H1 (cell line): ENCODE measurements at regions not wholly inside any gene's neighbourhood (a gene's known extent, or its start where the extent isn't known, plus 50 kb on each side); places are given as distances from the start of the nearest gene placed in this dataset.

ENCODE experiments used
- CTCF ChIA-PET: fragments of 300-600 bp; sonication (Branson Sonifier 250); formaldehyde crosslinking; loops from one replicate; lab custom pipeline; 2021; ENCODE audit not compliant: partially characterized antibody; lab: Charles Lee
- POLR2A ChIA-PET: fragments of 300-600 bp; sonication (Branson Sonifier 250); formaldehyde crosslinking; loops from one replicate; lab custom pipeline; 2021; ENCODE audit warnings: inconsistent platforms; ENCODE audit not compliant: partially characterized antibody; lab: Charles Lee
- DNase-seq, 2 experiments: peaks; one replicate each; pipeline versions ENCODE4 v3.0.0 to v3.0.0-alpha.2; 2010 to 2022; ENCODE audit warnings: low spot score in 2 of 2, low read depth in 1 of 2, mixed read lengths in 1 of 2
- FAIRE-seq: peaks from 2 replicates; lab custom pipeline; 2011; peaks lifted over from hg19 to GRCh38; lab: Jason Lieb, UNC
- H2AFZ ChIP-seq: 2 replicates; pipeline ENCODE4 v1.8.1; 2012; ENCODE audit warnings: low read length, inconsistent platforms
- H2AK5ac ChIP-seq: 2 replicates; pipeline ENCODE4 v1.6.1; 2013; ENCODE audit warnings: low read depth, low read length
- H2BK120ac ChIP-seq: replicated peaks from 2 replicates; pipeline ENCODE3; 2013; ENCODE audit warnings: low read depth, low read length, inconsistent platforms
- H2BK12ac ChIP-seq: 2 replicates; pipeline ENCODE4 v1.6.1; 2013; ENCODE audit warnings: low read depth, low read length
- H2BK15ac ChIP-seq: 2 replicates; pipeline ENCODE4 v1.6.1; 2013; ENCODE audit warnings: low read length
- H2BK20ac ChIP-seq: 2 replicates; pipeline ENCODE4 v1.6.1; 2013; ENCODE audit warnings: low read length
- H2BK5ac ChIP-seq: 2 replicates; pipeline ENCODE4 v1.6.1; 2013; ENCODE audit warnings: low read depth, low read length
- H3K14ac ChIP-seq: 2 replicates; pipeline ENCODE4 v1.6.1; 2013; ENCODE audit warnings: inconsistent platforms; ENCODE audit not compliant: insufficient read length
- H3K18ac ChIP-seq: 2 replicates; pipeline ENCODE4 v1.6.1; 2013; ENCODE audit warnings: low read length; ENCODE audit errors: extremely low read depth
- H3K23ac ChIP-seq: 2 replicates; pipeline ENCODE4 v1.6.1; 2013; ENCODE audit warnings: inconsistent platforms; ENCODE audit not compliant: insufficient read length
- H3K23me2 ChIP-seq: 2 replicates; pipeline ENCODE4 v1.6.1; 2013; ENCODE audit warnings: low read depth, low read length
- H3K27ac ChIP-seq: 2 replicates; pipeline ENCODE4 v1.6.1; 2011; ENCODE audit warnings: low read depth, low read length, inconsistent platforms
- H3K27me3 ChIP-seq, 4 experiments: replicated peaks in 1 of 4; 1 replicate in 1 of 4; 2 replicates in 3 of 4; pipeline versions ENCODE4 v1.6.1 to v1.8.1; 2011 to 2013; ENCODE audit warnings: low read length in 3 of 4, mild to moderate bottlenecking in 3 of 4, inconsistent platforms in 2 of 4, mixed read lengths in 2 of 4, moderate library complexity in 1 of 4; ENCODE audit not compliant: control insufficient read depth in 3 of 4, insufficient read depth in 3 of 4; ENCODE audit errors: extremely low read depth in 1 of 4
- H3K36me3 ChIP-seq, 4 experiments: 2 replicates each; pipeline versions ENCODE4 v1.6.1 to v1.8.1; 2011 to 2013; ENCODE audit warnings: mild to moderate bottlenecking in 4 of 4, low read length in 3 of 4, moderate library complexity in 2 of 4, control low read depth in 1 of 4, inconsistent platforms in 1 of 4; ENCODE audit not compliant: insufficient read depth in 4 of 4, control insufficient read depth in 2 of 4
- H3K4ac ChIP-seq: replicated peaks from 2 replicates; pipeline ENCODE3; 2013; ENCODE audit warnings: low read length, low read depth, mixed read lengths, inconsistent platforms; ENCODE audit not compliant: insufficient read length
- H3K4me1 ChIP-seq, 4 experiments: replicated peaks in 1 of 4; 1 replicate in 1 of 4; 2 replicates in 3 of 4; pipeline versions ENCODE4 v1.6.1 to v1.8.1; 2011 to 2013; ENCODE audit warnings: low read length in 3 of 4, inconsistent platforms in 2 of 4, mixed read lengths in 1 of 4; ENCODE audit not compliant: insufficient read depth in 4 of 4, control insufficient read depth in 3 of 4
- H3K4me2 ChIP-seq, 2 experiments: 2 replicates each; pipeline versions ENCODE4 v1.6.1 to v1.8.1; 2011 to 2013; ENCODE audit warnings: low read depth in 2 of 2, low read length in 2 of 2, control low read depth in 1 of 2, inconsistent platforms in 1 of 2, mild to moderate bottlenecking in 1 of 2; ENCODE audit not compliant: insufficient read depth in 1 of 2
- H3K4me3 ChIP-seq, 4 experiments: fragments of 200-600, 300-600 bp in 1 of 4; sonication (generic), shearing (Covaris generic), sonication (Bioruptor Twin) in 1 of 4; 2 replicates each; pipeline versions ENCODE4 v1.5.1 to v1.8.1; 2011 to 2016; ENCODE audit warnings: low read length in 4 of 4, low read depth in 3 of 4, control low read depth in 2 of 4, inconsistent platforms in 2 of 4, mild to moderate bottlenecking in 2 of 4, mixed read lengths in 1 of 4, moderate library complexity in 1 of 4; ENCODE audit not compliant: insufficient read depth in 2 of 4; ENCODE audit errors: extremely low read depth in 1 of 4
- H3K56ac ChIP-seq: replicated peaks from 2 replicates; pipeline ENCODE3; 2013; ENCODE audit warnings: low read depth, mild to moderate bottlenecking, mixed read lengths, low read length, inconsistent platforms; ENCODE audit not compliant: insufficient read length
- H3K79me1 ChIP-seq: 2 replicates; pipeline ENCODE4 v1.6.1; 2013; ENCODE audit warnings: low read depth, low read length, control low read depth
- H3K79me2 ChIP-seq, 2 experiments: 2 replicates each; pipeline versions ENCODE4 v1.6.1 to v1.8.1; 2012 to 2013; ENCODE audit warnings: low read length in 2 of 2, mild to moderate bottlenecking in 2 of 2, inconsistent platforms in 1 of 2; ENCODE audit not compliant: insufficient read depth in 2 of 2, control insufficient read depth in 1 of 2
- H3K9ac ChIP-seq, 4 experiments: replicated peaks in 1 of 4; 1 replicate in 1 of 4; 2 replicates in 3 of 4; pipeline versions ENCODE4 v1.6.1 to v1.8.1; 2011 to 2013; ENCODE audit warnings: low read depth in 3 of 4, low read length in 3 of 4, control low read depth in 2 of 4, mild to moderate bottlenecking in 2 of 4, moderate library complexity in 2 of 4, inconsistent platforms in 1 of 4; ENCODE audit errors: extremely low read depth in 1 of 4
- H3K9me3 ChIP-seq, 2 experiments: 2 replicates each; pipeline versions ENCODE4 v1.6.1 to v1.8.1; 2012 to 2013; ENCODE audit warnings: mild to moderate bottlenecking in 2 of 2, moderate library complexity in 2 of 2, control low read depth in 1 of 2, inconsistent platforms in 1 of 2, low read depth in 1 of 2, low read length in 1 of 2, mixed read lengths in 1 of 2; ENCODE audit not compliant: insufficient read depth in 2 of 2
- H4K20me1 ChIP-seq, 2 experiments: replicated peaks in 1 of 2; 2 replicates each; pipeline versions ENCODE3 to v1.8.1; 2011 to 2013; ENCODE audit warnings: inconsistent platforms in 2 of 2, low read length in 2 of 2, mild to moderate bottlenecking in 1 of 2; ENCODE audit not compliant: insufficient read depth in 2 of 2, control insufficient read depth in 1 of 2
- H4K5ac ChIP-seq: 2 replicates; pipeline ENCODE4 v1.6.1; 2013; ENCODE audit warnings: low read length, low read depth, mixed read lengths, inconsistent platforms; ENCODE audit not compliant: insufficient read length
- H4K8ac ChIP-seq: 2 replicates; pipeline ENCODE4 v1.8.0; 2013; ENCODE audit warnings: mild to moderate bottlenecking, moderate library complexity, low read length, inconsistent platforms; ENCODE audit not compliant: insufficient read depth; ENCODE audit errors: extremely low read depth
- H4K91ac ChIP-seq: replicated peaks from 2 replicates; pipeline ENCODE3; 2013; ENCODE audit warnings: low read length, mixed read lengths, inconsistent platforms; ENCODE audit not compliant: insufficient read length
- CTBP2 ChIP-seq: IDR thresholded peaks from 2 replicates; pipeline ENCODE4 v1.7.0; 2011; ENCODE audit warnings: borderline replicate concordance, mild to moderate bottlenecking, moderate library complexity, mixed read lengths, low read length; ENCODE audit not compliant: insufficient read depth, insufficient read length
- KDM1A ChIP-seq: fragments of 200-600, 300-600 bp; sonication (generic); IDR thresholded peaks from 2 replicates; pipeline ENCODE4 v1.7.1; 2016; ENCODE audit warnings: mild to moderate bottlenecking, low read length, borderline replicate concordance
- POLR2AphosphoS5 ChIP-seq: IDR thresholded peaks from 2 replicates; pipeline ENCODE4 v1.6.1; 2011; ENCODE audit warnings: low read depth, low read length
- WGBS, 2 experiments: shearing (Covaris generic) in 1 of 2; methylation state at CpG; one replicate each; pipeline versions ENCODE4 v1.1.6 to v1.1.7; 2013 to 2015; ENCODE audit warnings: low lambda C conversion rate in 2 of 2, mixed read lengths in 2 of 2, inconsistent platforms in 1 of 2, low coverage in 1 of 2, missing lambda C conversion rate in 1 of 2; ENCODE audit not compliant: insufficient replicate concordance in 2 of 2, insufficient coverage in 1 of 2, insufficient read length in 1 of 2; ENCODE audit errors: extremely low coverage in 1 of 2, missing lambda C conversion rate in 1 of 2; 5-methylcytosine and 5-hydroxymethylcytosine counted together

DNA sequence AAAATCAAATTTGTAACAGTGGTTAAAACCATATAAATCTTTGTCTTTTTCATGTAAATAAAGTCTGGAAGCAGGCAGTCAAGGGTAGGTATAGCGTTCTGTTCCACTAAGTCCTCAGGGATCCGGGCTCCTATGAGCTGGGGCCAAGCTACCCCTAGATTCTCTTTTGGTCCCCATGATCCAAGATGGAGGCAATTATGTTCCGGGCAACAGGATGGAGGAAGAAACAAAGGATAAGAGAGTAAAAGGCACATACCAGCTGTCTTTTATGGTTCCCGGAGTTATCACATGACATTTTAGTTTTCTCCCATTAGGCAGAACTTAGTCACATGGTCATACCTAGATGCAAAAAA lies 224.4 kb upstream of the NFE2L3 start:
- H3K79me1 ChIP-seq: no peaks in the 10 kb centered on the region
- H3K27ac ChIP-seq: no peak overlapping the region
- no peak overlapping the region for H2BK120ac ChIP-seq
- H3K27me3 ChIP-seq: no peaks in the 10 kb centered on the region
- no peak overlapping the region for H3K4me3 ChIP-seq
- H3K14ac ChIP-seq: no peak overlapping the region
- POLR2A ChIA-PET: interaction anchor here (1.3 kb wide), 1 partner anchor 13 kb away, joined by 4 read pairs; no protein-coding TSS in a partner anchor
- H2AFZ ChIP-seq: no peak overlapping the region
- no peaks in the 10 kb centered on the region; the same call in 1 of the 2 replicates for H3K23me2 ChIP-seq
- H3K18ac ChIP-seq: no peak overlapping the region
- FAIRE-seq (no peak), DNase-seq (no peak)
- no peaks in the 10 kb centered on the region for H3K79me2 ChIP-seq
- H4K5ac ChIP-seq: no peak overlapping the region
- H2BK5ac ChIP-seq: no peak overlapping the region
- H4K20me1 ChIP-seq: no peaks in the 10 kb centered on the region
- no peaks in the 10 kb centered on the region for H3K36me3 ChIP-seq
- H2BK12ac ChIP-seq: no peak overlapping the region
- H2BK20ac ChIP-seq: no peak overlapping the region
- no peak overlapping the region for H3K9ac ChIP-seq
- 91% methylated on average over 4 of the region's 4 CpGs; no CpG with 5 or more reads in 1 of the 2 experiments for WGBS, 2 experiments
- H4K91ac ChIP-seq: no peak overlapping the region
- no peak overlapping the region for H2AK5ac ChIP-seq
- H3K4me1 ChIP-seq: peaks cover 0 to 4% (median 0%) of the 10 kb centered on the region in 4 experiments; a peak in 1 of 7 replicates
- H3K23ac ChIP-seq: no peak overlapping the region
- no peak overlapping the region for H4K8ac ChIP-seq
- no peaks in the 10 kb centered on the region for H3K9me3 ChIP-seq
- H3K4ac ChIP-seq: no peak overlapping the region
- H3K4me2 ChIP-seq: no peak overlapping the region
- CTCF ChIA-PET: interaction anchor here (1.3 kb wide), 1 partner anchor 18 kb away, joined by 4 read pairs; no protein-coding TSS in a partner anchor
- H2BK15ac ChIP-seq: no peak overlapping the region
- H3K56ac ChIP-seq: no peak overlapping the region
- TF ChIP-seq POLR2AphosphoS5 (no peak), KDM1A (no peak), CTBP2 (no peak)
